Mesendoderm (in vitro differentiated cells): ENCODE measurements at regions not wholly inside any gene's neighbourhood (a gene's known extent, or its start where the extent isn't known, plus 50 kb on each side); places are given as distances from the start of the nearest gene placed in this dataset.
A peak's percentile ranks its signal among the peaks of the same experiment; 100 is the strongest.
"Not testable (repeated sequence)": the region's sequence is repeated elsewhere in the genome, so short reads cannot be mapped to it uniquely, and the experiment has no call there.

ENCODE experiments used
- DNase-seq: peaks from one replicate; pipeline ENCODE4 v3.0.0; 2013
- H2AK5ac ChIP-seq: 2 replicates; pipeline ENCODE4 v1.6.1; 2013; ENCODE audit warnings: low read length, inconsistent platforms
- H2BK120ac ChIP-seq: 2 replicates; pipeline ENCODE4 v1.6.1; 2013; ENCODE audit warnings: low read depth, mild to moderate bottlenecking, low read length, moderate library complexity, mixed read lengths
- H2BK15ac ChIP-seq: replicated peaks from 2 replicates; pipeline ENCODE4 v1.6.1; 2013; ENCODE audit warnings: low read depth, mild to moderate bottlenecking, moderate library complexity
- H2BK5ac ChIP-seq: 2 replicates; pipeline ENCODE4 v1.6.1; 2013; ENCODE audit warnings: low read length, inconsistent platforms
- H3K18ac ChIP-seq: 2 replicates; pipeline ENCODE4 v1.6.1; 2013; ENCODE audit warnings: mild to moderate bottlenecking, low read length, mixed read lengths
- H3K23ac ChIP-seq: one replicate; pipeline ENCODE4 v1.6.1; 2013; ENCODE audit warnings: low read length
- H3K27ac ChIP-seq: 2 replicates; pipeline ENCODE4 v1.5.1; 2013; ENCODE audit warnings: low read depth, mild to moderate bottlenecking, inconsistent platforms, low read length, moderate library complexity
- H3K27me3 ChIP-seq: 2 replicates; pipeline ENCODE4 v1.6.1; 2013; ENCODE audit warnings: low read length, control low read depth, mild to moderate bottlenecking, inconsistent platforms; ENCODE audit not compliant: insufficient read depth, poor library complexity
- H3K36me3 ChIP-seq: 2 replicates; pipeline ENCODE4 v1.6.1; 2013; ENCODE audit warnings: low read length, inconsistent platforms; ENCODE audit not compliant: control insufficient read depth, insufficient read depth
- H3K4ac ChIP-seq: one replicate; pipeline ENCODE4 v1.6.1; 2013; ENCODE audit warnings: low read depth, mild to moderate bottlenecking, low read length, moderate library complexity
- H3K4me1 ChIP-seq: 2 replicates; pipeline ENCODE4 v1.6.1; 2013; ENCODE audit warnings: low read depth, low read length, inconsistent platforms; ENCODE audit not compliant: control insufficient read depth
- H3K4me2 ChIP-seq: 2 replicates; pipeline ENCODE4 v1.6.1; 2013; ENCODE audit warnings: low read length
- H3K4me3 ChIP-seq: 2 replicates; pipeline ENCODE4 v1.5.1; 2013; ENCODE audit warnings: mild to moderate bottlenecking, low read length
- H3K56ac ChIP-seq: one replicate; pipeline ENCODE4 v1.6.1; 2013; ENCODE audit warnings: low read length
- H3K79me1 ChIP-seq: 2 replicates; pipeline ENCODE4 v1.6.1; 2013; ENCODE audit warnings: low read length, inconsistent platforms
- H3K79me2 ChIP-seq: 2 replicates; pipeline ENCODE4 v1.6.1; 2013; ENCODE audit warnings: mild to moderate bottlenecking, low read length; ENCODE audit not compliant: control insufficient read depth, insufficient read depth
- H3K9ac ChIP-seq: 2 replicates; pipeline ENCODE4 v1.6.1; 2013; ENCODE audit warnings: low read length, inconsistent platforms
- H4K5ac ChIP-seq: one replicate; pipeline ENCODE4 v1.6.1; 2013; ENCODE audit warnings: low read length
- H4K8ac ChIP-seq: one replicate; pipeline ENCODE4 v1.6.1; 2013; ENCODE audit warnings: low read depth, mild to moderate bottlenecking, control low read depth, low read length, moderate library complexity
- WGBS: extraction: QIAGEN DNeasy Blood & Tissue Kit; methylation state at CpG from one replicate; pipeline ENCODE4 v1.1.7; 2013; ENCODE audit warnings: low lambda C conversion rate, missing lambda C conversion rate; ENCODE audit not compliant: insufficient coverage; ENCODE audit errors: extremely low coverage; 5-methylcytosine and 5-hydroxymethylcytosine counted together

GRCh38 chr14:87368751-87369150, 624.2 kb downstream of the GALC start:
- H3K4me2 ChIP-seq, result no peak overlapping the region
- no peaks in the 10 kb centered on the region for H3K27me3 ChIP-seq
- no peak overlapping the region for H3K23ac ChIP-seq
- WGBS, result no CpG with 5 or more reads among the region's 2 CpGs
- H4K8ac ChIP-seq, result no peak overlapping the region
- H3K79me1 ChIP-seq, result no peaks in the 10 kb centered on the region
- no peak overlapping the region for H2AK5ac ChIP-seq
- H3K79me2 ChIP-seq, result no peaks in the 10 kb centered on the region
- H3K9ac ChIP-seq, result no peak overlapping the region
- H3K4me3 ChIP-seq, result no peak overlapping the region
- H4K5ac ChIP-seq, result no peak overlapping the region
- no peak overlapping the region for H2BK5ac ChIP-seq
- no peaks in the 10 kb centered on the region for H3K36me3 ChIP-seq
- no peaks in the 10 kb centered on the region for H3K4me1 ChIP-seq
- no peak for DNase-seq
- H3K18ac ChIP-seq, result no peak overlapping the region
- no peak overlapping the region for H3K27ac ChIP-seq
- H3K56ac ChIP-seq, result no peak overlapping the region
- no peak overlapping the region for H2BK15ac ChIP-seq
- H3K4ac ChIP-seq, result no peak overlapping the region
- no peak overlapping the region for H2BK120ac ChIP-seq

- not testable (repeated sequence) for H3K27ac ChIP-seq, H4K5ac ChIP-seq, H3K4me3 ChIP-seq, H2BK5ac ChIP-seq, H3K79me2 ChIP-seq, H2AK5ac ChIP-seq, H3K4me2 ChIP-seq, H3K36me3 ChIP-seq, H3K18ac ChIP-seq, H3K27me3 ChIP-seq, H3K56ac ChIP-seq, H3K4ac ChIP-seq, H3K23ac ChIP-seq, DNase-seq, H3K4me1 ChIP-seq, H4K8ac ChIP-seq, H3K79me1 ChIP-seq, H2BK120ac ChIP-seq, H2BK15ac ChIP-seq, H3K9ac ChIP-seq
- WGBS, result no CpG with 5 or more reads among the region's 8 CpGs
These were observed 632.7 kb downstream of the GALC start for GRCh38 chr14:87360246-87360645.

- Histone ChIP-seq H3K79me2 (no peaks in the 10 kb centered on the region), H2BK120ac (no peak overlapping the region), H4K8ac (no peak overlapping the region), H3K27me3 (no peaks in the 10 kb centered on the region), H2BK5ac (no peak overlapping the region), H3K18ac (no peak overlapping the region), H3K36me3 (no peaks in the 10 kb centered on the region), H3K4me3 (no peak overlapping the region), H3K23ac (no peak overlapping the region), H3K56ac (no peak overlapping the region), H4K5ac (no peak overlapping the region), H3K4me2 (no peak overlapping the region), H3K9ac (no peak overlapping the region), H3K27ac (no peak overlapping the region), H3K4me1 (no peaks in the 10 kb centered on the region), H2AK5ac (no peak overlapping the region), H2BK15ac (no peak overlapping the region), H3K4ac (no peak overlapping the region), H3K79me1 (no peaks in the 10 kb centered on the region)
- peak; percentile 36 for DNase-seq
- no CpG with 5 or more reads among the region's 7 CpGs for WGBS
These were observed 642.0 kb downstream of the GALC start for GRCh38 chr14:87351007-87351406.

GRCh38 chr14:87349921-87350320, 643.1 kb downstream of the GALC start:
- Histone ChIP-seq H4K5ac (no peak overlapping the region), H3K18ac (no peak overlapping the region), H2BK120ac (no peak overlapping the region), H2BK15ac (no peak overlapping the region), H3K79me1 (no peaks in the 10 kb centered on the region), H2AK5ac (no peak overlapping the region), H3K79me2 (no peaks in the 10 kb centered on the region), H2BK5ac (no peak overlapping the region), H4K8ac (no peak overlapping the region), H3K23ac (no peak overlapping the region), H3K4me1 (no peaks in the 10 kb centered on the region), H3K4me3 (no peak overlapping the region), H3K4me2 (no peak overlapping the region), H3K36me3 (no peaks in the 10 kb centered on the region), H3K56ac (no peak overlapping the region), H3K27ac (no peak overlapping the region), H3K4ac (no peak overlapping the region), H3K27me3 (no peaks in the 10 kb centered on the region), H3K9ac (no peak overlapping the region)
- WGBS, result no CpG with 5 or more reads among the region's 3 CpGs
- DNase-seq, result no peak

GRCh38 chr14:87343652-87344051, 649.3 kb downstream of the GALC start:
- WGBS, result no CpG with 5 or more reads among the region's 3 CpGs
- DNase-seq, result no peak
- Histone ChIP-seq H3K27me3 (no peaks in the 10 kb centered on the region), H3K27ac (no peak overlapping the region), H3K4me2 (no peak overlapping the region), H2BK5ac (no peak overlapping the region), H3K23ac (no peak overlapping the region), H3K4me1 (no peaks in the 10 kb centered on the region), H3K4ac (no peak overlapping the region), H4K8ac (no peak overlapping the region), H3K79me2 (no peaks in the 10 kb centered on the region), H3K56ac (no peak overlapping the region), H2BK15ac (no peak overlapping the region), H3K36me3 (no peaks in the 10 kb centered on the region), H2BK120ac (no peak overlapping the region), H4K5ac (no peak overlapping the region), H3K79me1 (no peaks in the 10 kb centered on the region), H3K18ac (no peak overlapping the region), H3K4me3 (no peak overlapping the region), H3K9ac (no peak overlapping the region), H2AK5ac (no peak overlapping the region)

- H2BK15ac ChIP-seq, result no peak overlapping the region
- WGBS, result no CpG with 5 or more reads among the region's 2 CpGs
These were observed 657.8 kb downstream of the GALC start for GRCh38 chr14:87334997-87335685.

More at GRCh38 chr14:87334997-87335685, 657.8 kb downstream of the GALC start:
- Histone ChIP-seq H4K5ac (no peak overlapping the region), H2AK5ac (no peak overlapping the region), H4K8ac (no peak overlapping the region), H3K4me1 (no peaks in the 10 kb centered on the region), H3K27me3 (no peaks in the 10 kb centered on the region), H3K18ac (no peak overlapping the region), H3K9ac (no peak overlapping the region), H3K4me3 (no peak overlapping the region), H3K79me1 (no peaks in the 10 kb centered on the region), H3K4ac (no peak overlapping the region), H2BK120ac (no peak overlapping the region), H3K4me2 (no peak overlapping the region), H3K27ac (no peak overlapping the region), H3K56ac (no peak overlapping the region), H2BK5ac (no peak overlapping the region), H3K79me2 (no peaks in the 10 kb centered on the region), H3K23ac (no peak overlapping the region), H3K36me3 (no peaks in the 10 kb centered on the region)
- no peak for DNase-seq
